ENCODE measurements at regions not wholly inside any gene's neighbourhood (a gene's known extent, or its start where the extent isn't known, plus 50 kb on each side); places are given as distances from the start of the nearest gene placed in this dataset.
"Not testable (repeated sequence)": the region's sequence is repeated elsewhere in the genome, so short reads cannot be mapped to it uniquely, and the experiment has no call there.

DNA sequence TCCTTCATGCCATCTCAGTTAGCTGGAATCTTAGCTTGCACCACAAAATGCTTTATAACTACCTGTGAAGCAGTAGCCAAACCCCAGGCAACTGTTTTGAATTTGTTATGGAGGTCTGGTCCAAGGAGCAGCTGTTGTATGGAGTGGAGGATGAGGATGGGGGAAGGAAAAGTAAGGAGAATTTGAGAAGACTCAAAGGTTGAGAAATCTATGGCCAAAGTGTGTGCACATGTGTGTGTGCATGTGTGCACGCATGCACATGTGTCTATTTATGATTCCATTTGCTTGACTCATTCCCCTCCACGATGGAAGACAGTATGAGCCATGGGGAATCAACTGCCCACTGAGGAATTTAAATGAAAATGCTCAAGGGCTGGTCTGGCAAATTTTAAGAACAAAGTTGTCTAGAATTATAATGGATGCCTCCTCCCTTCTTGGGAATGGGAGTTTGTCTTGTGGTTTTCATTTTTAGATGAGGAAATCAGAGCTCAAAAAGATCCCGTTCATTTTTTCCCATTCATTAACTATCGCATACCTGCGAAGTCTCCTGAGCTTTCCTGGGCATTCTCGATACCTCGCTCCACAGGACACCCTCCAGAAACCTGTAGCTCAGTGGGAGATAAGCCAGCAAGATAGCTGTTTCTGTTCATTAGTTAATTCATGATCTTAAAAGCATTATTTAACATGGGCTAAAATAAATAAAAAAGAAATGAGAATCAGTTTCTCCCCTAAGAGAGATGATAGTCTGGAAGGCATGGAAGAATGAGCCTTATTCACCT, 152.3 kb upstream of the NEDD9 start:
- no peak for DNase-seq (ENCODE audit: low read depth in 2 of 2)

DNA sequence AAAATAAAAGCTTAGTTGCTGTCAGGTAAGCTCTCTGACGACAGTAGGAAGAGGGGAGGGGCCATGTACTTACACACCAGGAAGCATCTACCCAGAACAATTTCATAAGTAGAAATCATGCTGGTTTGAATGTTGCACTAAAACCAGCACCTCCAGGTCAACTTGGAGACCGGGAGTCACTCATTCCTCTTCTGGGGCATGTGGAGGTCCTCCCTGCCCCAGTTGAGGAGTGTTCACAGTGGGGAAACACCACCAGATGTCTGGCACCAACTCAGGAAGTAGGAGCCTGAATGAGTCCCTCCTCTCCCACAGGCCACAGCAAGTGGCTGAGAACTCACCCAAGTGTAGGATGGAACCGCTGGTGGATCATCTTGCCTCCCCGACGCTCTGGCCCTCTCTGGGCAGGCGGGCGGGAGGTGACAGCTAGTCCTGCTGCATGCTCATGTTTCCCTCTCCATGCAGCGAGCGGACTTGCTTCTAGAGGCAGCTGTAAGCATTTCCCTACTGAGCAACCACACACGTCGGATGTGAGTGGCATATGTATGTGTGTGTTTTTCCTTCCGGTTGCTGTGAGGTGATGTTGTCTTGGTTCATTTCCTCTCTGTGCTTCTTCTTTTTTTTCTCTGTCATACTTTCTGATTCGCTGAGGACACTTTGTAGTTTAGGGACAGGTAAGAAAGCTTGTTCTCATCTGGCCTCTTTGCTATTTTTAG, 149.5 kb upstream of the NEDD9 start:
- peak; percentile 39 to 52 for DNase-seq (ENCODE audit: low read depth in 2 of 2)

DNA sequence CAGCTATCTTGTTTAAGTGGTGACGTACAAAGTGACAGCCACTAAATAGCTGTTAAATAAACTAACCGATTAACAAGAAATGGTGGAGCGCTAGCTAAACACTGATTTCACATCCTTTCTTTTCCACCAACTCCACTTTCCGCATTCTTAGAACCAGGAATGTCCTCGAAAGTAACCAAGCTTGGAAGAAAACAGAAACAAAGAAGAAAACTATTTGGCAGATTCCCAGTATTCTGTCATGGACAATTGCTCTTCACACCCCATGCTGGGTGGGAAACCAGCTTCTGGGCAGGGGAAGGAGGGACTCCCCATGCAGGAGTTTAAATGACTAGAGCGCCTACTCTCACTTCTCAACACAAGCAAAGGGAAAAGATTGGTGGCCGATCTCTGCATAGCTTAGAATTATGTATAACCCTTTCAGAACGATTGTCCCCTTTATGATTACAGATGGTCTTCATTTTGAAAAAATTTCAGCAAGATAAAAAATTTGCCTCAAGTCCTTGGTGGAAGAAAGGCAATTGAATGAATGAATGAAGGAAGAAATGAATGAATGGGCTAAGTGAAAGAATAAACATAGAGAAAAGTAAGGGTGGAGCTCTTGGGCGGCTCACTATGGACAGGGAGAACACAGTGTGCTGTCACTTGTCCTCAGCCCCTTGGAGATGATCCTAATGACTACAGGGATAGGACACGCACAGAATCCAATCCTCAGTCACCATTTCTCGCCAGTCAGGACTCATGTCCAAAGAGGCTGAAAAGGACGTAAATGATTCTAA, 148.7 kb upstream of the NEDD9 start:
- no peak for DNase-seq (ENCODE audit: low read depth in 2 of 2)

DNA sequence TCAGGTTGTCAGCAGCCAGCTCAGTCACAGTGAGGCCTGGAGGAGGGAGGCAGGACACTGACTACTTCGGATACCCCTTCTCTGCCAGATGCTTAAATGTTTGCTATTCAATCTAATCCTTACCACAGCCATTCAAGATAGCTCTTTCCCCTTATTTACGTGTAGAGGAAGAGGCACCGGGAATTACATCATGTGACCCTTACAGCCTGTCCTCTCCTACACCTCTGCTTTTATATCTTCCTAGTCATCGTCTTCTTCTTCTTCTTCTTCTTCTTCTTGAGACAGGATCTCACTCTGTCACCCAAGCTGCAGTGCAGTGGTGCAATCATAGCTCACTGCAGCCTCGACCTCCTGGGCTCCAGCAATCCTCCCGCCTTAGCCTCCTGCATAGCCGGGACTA, 148.1 kb upstream of the NEDD9 start:
- no peak for DNase-seq (ENCODE audit: low read depth in 2 of 2)

DNA sequence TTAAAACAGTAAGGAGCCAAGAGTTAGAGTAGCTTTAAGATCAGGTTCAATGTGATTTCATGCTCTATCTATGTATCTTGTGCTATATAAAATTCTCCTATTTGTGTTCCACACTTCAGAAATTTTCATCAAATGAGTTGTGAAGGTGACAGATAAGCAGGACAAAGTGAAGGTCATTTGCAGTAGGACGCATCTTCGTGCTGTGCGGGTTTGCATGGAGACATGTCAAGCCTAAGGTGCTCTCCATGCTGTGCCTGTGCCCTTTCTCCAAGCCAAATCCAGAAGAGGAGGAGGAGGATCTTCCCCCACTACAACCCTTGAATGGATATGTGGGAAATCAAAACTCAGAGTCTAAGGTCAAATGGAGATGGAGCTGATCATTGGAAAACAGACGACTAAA, 147.3 kb upstream of the NEDD9 start:
- DNase-seq (ENCODE audit: low read depth in 2 of 2), result no peak

DNA sequence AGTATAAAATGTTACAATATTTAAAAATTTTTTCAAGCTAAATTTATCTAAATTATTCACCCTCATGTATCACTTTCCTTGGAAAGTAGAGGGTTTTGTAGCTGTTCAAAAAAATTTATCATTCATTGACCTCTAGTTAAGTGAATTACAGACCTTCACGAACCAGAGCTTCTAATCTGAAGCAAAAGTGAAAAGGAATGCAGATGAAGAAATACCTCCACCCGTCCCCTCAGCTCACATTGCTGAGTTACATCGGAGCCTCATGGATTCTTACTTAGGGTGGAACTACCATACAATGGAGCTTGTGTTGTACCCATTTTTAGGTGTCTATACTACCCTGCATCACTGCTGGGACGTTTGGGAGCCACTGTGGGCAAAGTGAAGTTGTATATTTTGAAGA, 146.2 kb upstream of the NEDD9 start:
- no peak for DNase-seq (ENCODE audit: low read depth in 2 of 2)

DNA sequence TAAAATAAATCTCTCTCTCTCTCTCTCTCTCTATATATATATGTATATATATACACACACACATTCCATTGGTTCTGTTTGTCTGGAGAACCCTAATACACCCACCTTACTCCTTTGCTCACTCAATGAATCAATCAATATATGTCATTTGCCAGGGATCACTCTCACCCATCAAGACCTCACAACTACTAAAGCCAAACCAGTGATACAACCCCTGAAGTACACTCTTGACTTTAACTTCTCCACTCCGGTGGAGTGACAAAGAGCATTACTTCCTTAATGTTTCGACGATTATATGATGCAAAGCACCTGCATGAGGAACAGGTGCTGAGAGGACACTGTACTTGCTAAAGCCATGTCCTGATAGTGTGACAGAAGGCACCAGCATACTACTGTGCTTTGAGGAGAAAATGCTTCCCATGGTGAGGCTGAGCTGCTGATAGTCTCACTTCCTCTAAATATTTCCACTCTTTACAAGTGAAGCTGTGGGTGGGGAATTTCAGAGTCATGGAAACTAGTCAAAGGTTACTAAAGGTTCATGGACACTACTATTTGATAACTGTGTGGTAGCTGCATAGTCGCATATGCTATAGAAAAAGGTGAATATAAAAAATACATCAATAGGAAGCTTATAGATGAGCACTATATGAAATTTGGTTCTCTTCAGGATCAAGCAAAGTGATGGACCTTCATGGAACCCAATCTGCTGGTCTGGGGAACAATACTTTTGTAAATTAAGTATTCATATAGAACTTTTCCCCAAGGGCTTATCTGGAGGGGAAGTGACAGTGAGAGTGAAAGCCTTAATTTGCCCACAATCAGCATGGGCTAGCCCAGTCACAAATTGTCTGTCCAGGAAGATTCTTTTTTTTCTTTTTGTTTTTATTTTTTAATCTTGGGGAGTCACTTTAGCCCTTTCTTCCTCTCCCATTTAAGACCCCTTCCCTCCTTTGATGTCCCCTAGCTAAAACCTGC, 141.9 kb upstream of the NEDD9 start:
- peak in 1 of 2 donors; percentile 43 for DNase-seq (ENCODE audit: low read depth in 2 of 2)

DNA sequence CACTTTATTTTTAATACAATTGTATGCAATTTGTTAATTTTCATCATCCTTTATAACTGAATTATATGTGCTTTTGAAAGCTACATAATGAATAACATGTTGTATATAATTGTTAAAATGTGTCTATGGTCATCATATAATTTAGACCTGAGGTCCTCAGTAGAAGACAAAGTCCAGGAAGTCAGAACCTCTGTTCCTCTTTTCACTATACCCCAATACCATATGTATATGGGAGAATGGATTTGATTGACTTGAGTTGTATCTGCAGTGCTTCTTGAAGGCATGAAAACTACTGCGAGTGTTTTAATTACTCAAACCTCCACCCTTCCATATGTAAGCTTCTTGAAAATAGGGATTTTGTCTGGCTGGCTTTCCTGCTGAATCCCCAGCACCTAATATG, 140.7 kb upstream of the NEDD9 start:
- DNase-seq (ENCODE audit: low read depth in 2 of 2), result no peak

DNA sequence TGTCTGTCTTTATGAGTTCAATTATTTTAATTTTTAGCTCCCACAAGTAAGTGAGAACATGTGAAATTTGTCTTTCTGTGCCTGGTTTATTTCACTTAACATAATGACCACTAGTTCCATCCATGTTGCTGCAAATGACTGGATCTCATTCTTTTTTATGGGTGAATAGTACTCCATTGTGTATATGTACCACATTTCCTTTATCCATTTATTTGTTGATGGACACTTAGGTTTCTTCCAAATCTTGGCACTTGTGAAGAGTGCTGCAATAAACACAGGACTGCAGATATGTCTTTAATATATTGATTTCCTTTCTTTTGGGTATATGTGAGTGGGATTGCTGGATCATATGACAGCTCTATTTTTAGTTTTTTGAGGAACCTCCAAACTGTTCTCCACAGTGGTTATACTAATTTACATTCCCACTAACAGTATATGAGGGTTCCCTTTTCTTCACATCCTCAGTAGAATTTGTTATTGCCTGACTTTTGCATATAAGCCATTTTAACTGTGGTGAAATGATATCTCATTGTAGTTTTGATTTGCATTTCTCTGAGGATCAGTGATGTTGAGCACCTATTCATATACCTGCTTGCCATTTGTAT, 139.8 kb upstream of the NEDD9 start:
- DNase-seq (ENCODE audit: low read depth in 2 of 2), result not testable (repeated sequence)

DNA sequence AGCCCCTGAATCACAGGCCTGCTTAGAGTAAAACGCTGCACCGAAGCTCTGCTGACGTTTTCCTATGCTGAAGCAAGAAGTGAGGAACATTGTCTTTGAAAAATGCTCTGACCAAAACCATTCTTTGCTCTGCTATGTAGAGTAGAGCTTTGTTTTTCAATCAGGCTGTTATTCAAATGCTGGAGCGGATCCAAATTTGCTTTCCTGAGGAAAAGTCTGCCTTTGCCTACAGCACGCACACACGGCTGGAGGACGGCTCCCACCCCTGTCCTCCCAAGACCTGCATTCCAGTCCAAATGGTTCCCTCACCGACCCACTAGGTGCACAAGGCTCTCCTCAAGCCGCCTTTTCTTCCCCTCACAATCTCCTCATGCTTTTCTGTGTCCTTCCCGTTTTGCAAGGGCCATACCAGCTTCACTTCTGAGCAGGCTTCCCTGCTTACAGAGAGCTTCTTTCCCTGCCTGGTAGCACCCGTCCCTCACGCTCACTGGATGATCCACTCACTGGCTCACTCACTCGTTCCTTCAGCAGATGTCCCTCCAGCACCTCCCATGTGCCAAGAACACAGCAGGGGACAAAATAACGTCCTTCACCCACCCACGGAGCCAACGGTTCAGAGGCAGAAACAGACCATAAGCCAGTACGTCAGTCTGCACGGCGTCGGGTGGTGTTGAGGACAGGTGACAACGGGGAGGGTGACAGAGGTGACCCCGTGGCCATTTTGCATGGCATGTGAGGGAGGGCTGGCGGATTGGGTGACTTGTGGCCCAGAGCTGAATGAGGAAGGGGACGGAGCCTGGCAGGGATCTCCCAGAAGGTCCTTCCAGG, 137.9 kb upstream of the NEDD9 start:
- no peak for DNase-seq (ENCODE audit: low read depth in 2 of 2)

DNA sequence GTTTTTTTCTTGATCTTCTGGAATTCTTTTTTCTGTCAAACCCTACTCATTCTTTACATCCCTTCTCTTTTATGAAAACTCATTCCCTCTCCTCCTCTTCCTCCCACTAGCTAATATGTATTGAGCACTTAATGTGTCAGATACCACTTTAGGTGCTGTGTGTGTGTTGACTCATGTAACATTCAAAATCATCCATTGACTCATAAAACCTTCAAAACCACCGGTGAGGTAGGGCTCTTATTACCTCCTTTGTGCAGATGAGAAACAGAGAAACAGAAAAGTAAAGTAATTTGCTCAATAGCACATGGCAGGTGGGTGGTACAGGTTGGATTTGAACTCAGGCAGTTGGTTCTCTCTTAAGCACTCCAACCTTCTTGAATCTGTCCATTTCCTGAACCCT, 136.3 kb upstream of the NEDD9 start:
- no peak for DNase-seq (ENCODE audit: low read depth in 2 of 2)

DNA sequence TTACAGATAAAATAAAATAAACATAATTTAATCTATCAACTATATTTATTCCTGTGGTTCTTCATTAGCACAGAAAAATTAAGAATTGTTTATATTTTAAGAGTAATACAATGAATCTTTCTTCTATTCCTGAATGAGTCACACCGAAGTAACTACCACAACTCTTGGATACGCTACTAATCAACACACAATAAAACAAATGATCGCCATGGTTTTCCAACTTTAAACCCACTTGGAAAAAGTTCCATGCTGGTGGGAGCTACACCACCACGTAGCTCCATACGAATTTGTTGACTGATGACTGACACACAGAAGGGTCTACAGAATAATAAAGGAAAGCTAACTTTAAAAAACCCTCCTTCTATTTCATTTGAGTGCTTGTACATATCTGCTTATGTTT, 135.8 kb upstream of the NEDD9 start:
- no peak for DNase-seq (ENCODE audit: low read depth in 2 of 2)

DNA sequence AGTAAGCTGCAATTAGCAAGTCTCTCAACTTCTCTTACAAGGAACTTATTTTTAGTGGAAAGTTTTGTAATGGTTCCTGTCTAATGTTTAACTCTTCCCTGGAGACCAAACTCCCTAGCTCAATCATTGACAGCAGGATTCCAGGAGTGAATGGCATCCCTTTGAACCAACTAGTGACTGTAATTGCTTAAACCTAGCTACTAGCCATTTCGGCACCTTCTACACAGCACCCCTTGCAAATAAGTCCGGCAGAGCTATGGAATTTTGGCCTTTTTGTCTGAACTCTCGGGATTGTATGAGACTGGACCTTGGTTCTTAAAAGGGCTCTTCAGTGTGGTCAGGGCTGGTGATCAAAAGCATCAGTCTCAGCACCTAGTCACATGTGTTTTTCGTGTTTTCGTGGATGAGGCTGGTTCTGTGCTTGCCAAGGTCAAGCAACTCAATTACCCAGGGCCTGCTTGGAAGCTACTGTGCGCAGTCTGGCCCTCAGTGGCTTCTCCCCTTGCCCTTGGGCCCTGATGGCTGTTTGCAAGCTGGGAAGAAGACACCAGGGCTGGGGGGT, 135.3 kb upstream of the NEDD9 start:
- no peak for DNase-seq (ENCODE audit: low read depth in 2 of 2)

DNA sequence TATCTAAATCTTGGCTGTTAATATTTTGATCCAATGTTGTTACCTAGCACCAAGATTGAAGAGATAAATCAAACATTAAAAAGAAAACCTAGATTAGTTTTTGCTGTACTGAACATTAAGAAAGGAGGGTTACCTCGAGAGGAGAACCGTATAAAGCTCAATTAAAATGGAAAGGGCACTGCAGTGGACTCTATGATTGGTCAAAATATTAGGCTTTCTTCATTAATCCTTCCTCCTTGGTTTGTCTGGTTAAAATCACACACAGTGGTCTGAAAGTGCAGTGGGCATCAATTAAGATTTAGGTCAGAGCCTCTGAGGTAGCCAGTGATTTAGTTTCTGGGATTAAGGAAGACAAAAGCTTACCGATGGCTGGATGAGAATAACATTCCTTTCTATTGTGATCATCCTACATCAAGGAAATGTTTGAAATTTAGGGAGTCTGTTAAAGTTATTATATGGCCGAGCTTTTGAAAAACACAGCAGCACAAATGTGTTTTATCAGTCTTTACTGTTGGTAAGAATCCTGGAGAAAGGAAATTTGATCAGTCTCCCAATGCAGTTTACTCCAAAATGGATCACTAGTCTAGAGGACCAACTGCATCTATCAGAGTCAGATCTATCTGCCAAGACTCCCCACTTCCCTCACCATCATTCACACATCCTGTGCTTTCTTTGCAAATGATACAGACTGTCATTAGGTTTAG, 134.6 kb upstream of the NEDD9 start:
- DNase-seq (ENCODE audit: low read depth in 2 of 2), result no peak

DNA sequence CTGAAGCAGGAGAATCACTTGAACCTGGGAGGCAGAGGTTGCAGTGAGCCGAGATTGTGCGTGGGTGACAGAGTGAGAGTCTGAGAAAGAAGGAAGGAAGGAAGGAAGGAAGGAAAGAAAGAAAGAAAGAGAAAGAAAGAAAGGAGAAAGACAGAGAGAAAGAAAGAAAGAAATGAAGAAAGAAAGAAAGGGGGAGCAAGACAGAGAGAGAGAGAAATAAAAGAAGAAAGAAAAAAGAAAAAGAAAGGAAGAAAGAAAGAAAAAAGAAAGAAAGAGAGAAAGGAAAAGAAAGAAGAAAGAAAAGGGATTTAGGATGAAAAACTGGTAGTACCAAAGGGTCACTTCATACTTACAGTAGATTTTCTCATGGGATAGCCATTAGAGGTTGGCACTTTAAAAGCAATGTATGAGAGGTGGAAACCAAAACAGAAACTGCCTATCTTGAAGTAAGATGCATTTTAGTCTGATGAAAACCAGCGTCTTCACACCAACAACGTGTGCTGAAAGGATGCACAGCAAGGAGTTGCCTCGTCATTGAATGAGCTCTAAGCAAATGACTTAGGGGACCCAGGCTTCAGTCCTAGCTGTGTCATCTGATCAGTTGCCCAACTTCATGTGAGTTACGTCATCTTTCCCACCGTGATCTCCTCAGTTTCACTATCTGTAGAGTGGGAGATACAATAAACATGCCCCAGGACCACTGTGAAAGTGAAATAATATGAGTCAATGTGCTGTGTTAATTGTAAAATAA, 133.9 kb upstream of the NEDD9 start:
- peak in 1 of 2 donors; percentile 47 for DNase-seq (ENCODE audit: low read depth in 2 of 2)

DNA sequence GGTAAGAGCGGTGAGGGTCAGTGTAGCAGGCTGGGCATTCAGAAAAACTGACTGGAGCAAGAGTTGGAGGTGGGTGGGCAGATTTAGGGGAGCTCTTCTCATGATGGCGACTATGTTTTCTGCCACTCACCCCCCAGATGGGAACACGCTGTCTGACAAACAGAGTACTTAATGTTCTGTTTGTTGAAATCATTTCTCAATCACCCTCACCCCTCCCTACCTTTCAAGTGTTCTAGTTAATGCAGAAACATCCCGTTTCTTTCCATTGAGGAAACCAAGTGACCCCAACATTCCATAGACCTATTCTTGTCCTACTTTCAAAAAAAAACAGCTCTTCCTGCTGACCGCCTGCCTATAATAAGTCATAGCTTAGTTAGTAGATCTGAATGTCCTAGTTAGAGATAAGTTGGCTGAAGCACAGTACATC, 132.5 kb upstream of the NEDD9 start:
- DNase-seq (ENCODE audit: low read depth in 2 of 2), result no peak

DNA sequence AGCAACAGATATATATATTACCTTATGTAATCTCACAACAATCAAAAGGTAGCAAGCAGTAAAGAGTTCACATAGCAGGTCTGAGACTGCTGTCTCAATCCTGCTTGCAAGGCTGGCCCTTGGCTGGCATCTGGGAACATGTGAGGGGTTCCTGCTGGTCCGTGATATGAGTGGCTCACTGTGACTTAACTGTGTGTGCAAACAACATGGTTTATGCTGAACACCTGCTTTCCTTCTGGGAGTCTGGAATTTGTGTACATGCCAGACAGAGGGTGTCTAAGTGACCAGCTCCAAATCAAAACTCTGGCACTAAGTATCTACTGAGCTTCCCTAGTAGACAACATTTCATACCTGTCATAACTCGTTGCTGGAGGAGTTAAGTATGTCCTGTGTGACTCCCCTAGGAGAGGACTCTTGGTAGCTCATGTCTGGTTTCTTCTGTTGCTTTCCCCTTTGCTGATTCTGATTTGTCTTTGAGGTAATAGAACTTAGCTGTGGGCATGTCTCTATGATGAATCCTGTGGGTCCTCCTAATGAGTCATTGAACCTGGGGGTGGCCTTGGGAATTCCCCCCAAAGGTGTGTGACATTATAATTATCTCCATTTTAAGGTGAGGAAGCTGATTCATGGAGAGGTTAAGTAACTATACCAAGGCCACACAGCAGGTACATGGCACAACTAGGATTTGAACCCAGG, 131.6 kb upstream of the NEDD9 start:
- peak; percentile 36 to 57 for DNase-seq (ENCODE audit: low read depth in 2 of 2)

DNA sequence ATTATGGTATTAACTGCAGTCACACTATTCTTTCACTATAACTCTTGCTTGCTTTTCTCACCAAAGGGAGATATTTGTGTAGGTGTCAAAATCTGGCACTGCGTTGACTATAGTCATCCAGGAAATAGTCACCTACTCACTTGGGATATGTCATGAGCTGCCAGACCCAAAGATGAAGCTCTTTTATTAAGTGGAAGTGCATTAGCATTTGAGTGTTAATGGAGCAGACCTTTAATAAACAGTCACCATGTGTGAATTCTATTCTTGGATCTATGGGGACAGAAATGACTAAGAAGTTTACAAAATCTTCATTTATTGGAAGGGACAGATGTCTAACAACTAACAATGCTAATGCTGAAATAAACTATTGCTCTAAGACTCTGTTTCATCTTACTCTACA, 130.1 kb upstream of the NEDD9 start:
- DNase-seq (ENCODE audit: low read depth in 2 of 2), result no peak
